ENCODE measurements at regions not wholly inside any gene's neighbourhood (a gene's known extent, or its start where the extent isn't known, plus 50 kb on each side); places are given as distances from the start of the nearest gene placed in this dataset.

DNA sequence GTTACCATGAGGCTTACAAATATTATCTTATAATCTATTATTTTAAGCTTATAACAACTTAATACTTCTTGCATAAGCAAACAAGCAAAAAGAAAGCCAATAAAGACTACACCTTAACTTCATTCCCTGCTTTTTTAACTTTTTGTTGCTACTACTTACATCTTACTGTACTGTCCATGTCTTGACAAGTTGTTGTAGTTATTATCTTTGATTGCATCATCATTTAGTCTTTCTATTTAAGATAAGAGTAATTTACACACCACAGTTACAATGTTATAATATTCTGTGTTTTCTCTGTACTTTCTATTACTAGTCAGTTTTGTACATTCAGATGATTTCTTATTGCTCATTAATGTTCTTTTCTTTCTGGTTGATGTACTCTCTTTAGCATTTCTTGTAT lies 346.6 kb downstream of the SMARCA1 start:
- TF ChIP-seq, protein P1, sequence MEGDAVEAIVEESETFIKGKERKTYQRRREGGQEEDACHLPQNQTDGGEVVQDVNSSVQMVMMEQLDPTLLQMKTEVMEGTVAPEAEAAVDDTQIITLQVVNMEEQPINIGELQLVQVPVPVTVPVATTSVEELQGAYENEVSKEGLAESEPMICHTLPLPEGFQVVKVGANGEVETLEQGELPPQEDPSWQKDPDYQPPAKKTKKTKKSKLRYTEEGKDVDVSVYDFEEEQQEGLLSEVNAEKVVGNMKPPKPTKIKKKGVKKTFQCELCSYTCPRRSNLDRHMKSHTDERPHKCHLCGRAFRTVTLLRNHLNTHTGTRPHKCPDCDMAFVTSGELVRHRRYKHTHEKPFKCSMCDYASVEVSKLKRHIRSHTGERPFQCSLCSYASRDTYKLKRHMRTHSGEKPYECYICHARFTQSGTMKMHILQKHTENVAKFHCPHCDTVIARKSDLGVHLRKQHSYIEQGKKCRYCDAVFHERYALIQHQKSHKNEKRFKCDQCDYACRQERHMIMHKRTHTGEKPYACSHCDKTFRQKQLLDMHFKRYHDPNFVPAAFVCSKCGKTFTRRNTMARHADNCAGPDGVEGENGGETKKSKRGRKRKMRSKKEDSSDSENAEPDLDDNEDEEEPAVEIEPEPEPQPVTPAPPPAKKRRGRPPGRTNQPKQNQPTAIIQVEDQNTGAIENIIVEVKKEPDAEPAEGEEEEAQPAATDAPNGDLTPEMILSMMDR (IDR thresholded peaks at IDR 0.05) = no peak
- no peak for TF ChIP-seq POLR2AphosphoS5 (IDR thresholded peaks at IDR 0.05)
- no peak for TF ChIP-seq EP300 (IDR thresholded peaks at IDR 0.05)

Data from stomach (tissue), 4 donors.